ENCODE measurements at regions not wholly inside any gene's neighbourhood (a gene's known extent, or its start where the extent isn't known, plus 50 kb on each side); places are given as distances from the start of the nearest gene placed in this dataset.

GRCh38 chr3:184440151-184440550, 60.3 kb downstream of the CHRD start:
- Histone ChIP-seq H3K9me3 (ENCODE audit: control insufficient read depth, insufficient read depth, low read length) (no peaks in the 10 kb centered on the region), H4K20me1 (ENCODE audit: control insufficient read depth, insufficient read depth, low read depth, low read length) (no peaks in the 10 kb centered on the region), H3K36me3 (ENCODE audit: control insufficient read depth, low read length) (no peaks in the 10 kb centered on the region), H3K79me2 (ENCODE audit: control insufficient read depth, low read length) (no peaks in the 10 kb centered on the region), H3K27me3 (ENCODE audit: control insufficient read depth, low read length) (no peaks in the 10 kb centered on the region), H3K4me3 (ENCODE audit: low read length) (no peak overlapping the region), H3K9me2 (replicated peaks; ENCODE audit: control insufficient read depth, low read length) (no peaks in the 10 kb centered on the region), H3F3A (ENCODE audit: control insufficient read depth, insufficient read depth) (no peaks in the 10 kb centered on the region), H3K4me1 (ENCODE audit: control insufficient read depth, low read length) (no peaks in the 10 kb centered on the region), H3K27ac (ENCODE audit: low read depth, low read length) (no peak overlapping the region), H3K4me2 (ENCODE audit: low read length) (no peak overlapping the region)
- no peak for TF ChIP-seq EZH2phosphoT487 (IDR thresholded peaks at IDR 0.05; ENCODE audit: borderline replicate concordance, low read length)
- no peak for TF ChIP-seq CTCF (IDR thresholded peaks at IDR 0.05; ENCODE audit: low read depth, low read length, poor library complexity, severe bottlenecking)

GRCh38 chr3:184441202-184441900, 61.5 kb downstream of the CHRD start:
- Histone ChIP-seq H4K20me1 (ENCODE audit: control insufficient read depth, insufficient read depth, low read depth, low read length) (no peaks in the 10 kb centered on the region), H3F3A (ENCODE audit: control insufficient read depth, insufficient read depth) (no peaks in the 10 kb centered on the region), H3K4me1 (ENCODE audit: control insufficient read depth, low read length) (no peaks in the 10 kb centered on the region), H3K4me3 (ENCODE audit: low read length) (no peak overlapping the region), H3K27ac (ENCODE audit: low read depth, low read length) (no peak overlapping the region), H3K9me3 (ENCODE audit: control insufficient read depth, insufficient read depth, low read length) (no peaks in the 10 kb centered on the region), H3K9me2 (replicated peaks; ENCODE audit: control insufficient read depth, low read length) (no peaks in the 10 kb centered on the region), H3K36me3 (ENCODE audit: control insufficient read depth, low read length) (no peaks in the 10 kb centered on the region), H3K79me2 (ENCODE audit: control insufficient read depth, low read length) (no peaks in the 10 kb centered on the region), H3K4me2 (ENCODE audit: low read length) (no peak overlapping the region), H3K27me3 (ENCODE audit: control insufficient read depth, low read length) (no peaks in the 10 kb centered on the region)
- TF ChIP-seq CTCF (IDR thresholded peaks at IDR 0.05; ENCODE audit: low read depth, low read length, poor library complexity, severe bottlenecking) (no peak), EZH2phosphoT487 (IDR thresholded peaks at IDR 0.05; ENCODE audit: borderline replicate concordance, low read length) (no peak)

- no peaks in the 10 kb centered on the region for H3K27me3 ChIP-seq (ENCODE audit: control insufficient read depth, low read length)
- no peaks in the 10 kb centered on the region for H3K9me2 ChIP-seq (replicated peaks; ENCODE audit: control insufficient read depth, low read length)
- H3K4me2 ChIP-seq (ENCODE audit: low read length): no peak overlapping the region
- no peak overlapping the region for H3K27ac ChIP-seq (ENCODE audit: low read depth, low read length)
- H4K20me1 ChIP-seq (ENCODE audit: control insufficient read depth, insufficient read depth, low read depth, low read length): no peaks in the 10 kb centered on the region
- H3K4me3 ChIP-seq (ENCODE audit: low read length): no peak overlapping the region
- no peaks in the 10 kb centered on the region for H3K9me3 ChIP-seq (ENCODE audit: control insufficient read depth, insufficient read depth, low read length)
- no peaks in the 10 kb centered on the region for H3F3A ChIP-seq (ENCODE audit: control insufficient read depth, insufficient read depth)
- no peak for TF ChIP-seq CTCF (IDR thresholded peaks at IDR 0.05; ENCODE audit: low read depth, low read length, poor library complexity, severe bottlenecking)
- H3K36me3 ChIP-seq (ENCODE audit: control insufficient read depth, low read length): no peaks in the 10 kb centered on the region
- no peaks in the 10 kb centered on the region for H3K4me1 ChIP-seq (ENCODE audit: control insufficient read depth, low read length)
- H3K79me2 ChIP-seq (ENCODE audit: control insufficient read depth, low read length): no peaks in the 10 kb centered on the region
These were observed 63.5 kb downstream of the CHRD start for GRCh38 chr3:184443364-184443763.
